ENCODE measurements at regions not wholly inside any gene's neighbourhood (a gene's known extent, or its start where the extent isn't known, plus 50 kb on each side); places are given as distances from the start of the nearest gene placed in this dataset.

DNA sequence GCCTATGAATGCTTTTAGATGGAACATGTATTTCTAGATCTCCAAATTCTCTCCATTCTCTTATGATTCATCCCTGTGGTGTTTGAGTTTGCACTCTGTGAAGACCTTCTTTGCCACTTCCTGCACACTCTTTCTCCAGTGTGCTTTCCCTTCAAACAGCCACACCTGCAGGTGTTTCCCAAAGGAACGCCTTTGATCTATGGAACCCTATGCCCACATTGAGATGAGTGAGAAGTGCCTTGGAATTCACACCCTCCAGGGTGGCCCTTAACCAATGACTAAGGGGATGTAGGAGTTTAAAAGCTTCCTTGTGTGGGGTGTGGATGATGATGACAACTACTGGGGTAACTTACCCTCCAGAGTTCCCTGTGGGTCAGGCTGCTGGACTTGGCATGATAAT is 570.1 kb downstream of the DHX35 start:
- TF ChIP-seq, protein P1, sequence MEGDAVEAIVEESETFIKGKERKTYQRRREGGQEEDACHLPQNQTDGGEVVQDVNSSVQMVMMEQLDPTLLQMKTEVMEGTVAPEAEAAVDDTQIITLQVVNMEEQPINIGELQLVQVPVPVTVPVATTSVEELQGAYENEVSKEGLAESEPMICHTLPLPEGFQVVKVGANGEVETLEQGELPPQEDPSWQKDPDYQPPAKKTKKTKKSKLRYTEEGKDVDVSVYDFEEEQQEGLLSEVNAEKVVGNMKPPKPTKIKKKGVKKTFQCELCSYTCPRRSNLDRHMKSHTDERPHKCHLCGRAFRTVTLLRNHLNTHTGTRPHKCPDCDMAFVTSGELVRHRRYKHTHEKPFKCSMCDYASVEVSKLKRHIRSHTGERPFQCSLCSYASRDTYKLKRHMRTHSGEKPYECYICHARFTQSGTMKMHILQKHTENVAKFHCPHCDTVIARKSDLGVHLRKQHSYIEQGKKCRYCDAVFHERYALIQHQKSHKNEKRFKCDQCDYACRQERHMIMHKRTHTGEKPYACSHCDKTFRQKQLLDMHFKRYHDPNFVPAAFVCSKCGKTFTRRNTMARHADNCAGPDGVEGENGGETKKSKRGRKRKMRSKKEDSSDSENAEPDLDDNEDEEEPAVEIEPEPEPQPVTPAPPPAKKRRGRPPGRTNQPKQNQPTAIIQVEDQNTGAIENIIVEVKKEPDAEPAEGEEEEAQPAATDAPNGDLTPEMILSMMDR (IDR thresholded peaks at IDR 0.05; ENCODE audit: control extremely low read depth, extremely low read depth, low read depth, missing control alignments): no peak
- POLR2A ChIA-PET: no interaction called here
- CTCF ChIA-PET: no interaction called here
- DNase-seq (ENCODE audit: extremely low spot score): no peak

DNA sequence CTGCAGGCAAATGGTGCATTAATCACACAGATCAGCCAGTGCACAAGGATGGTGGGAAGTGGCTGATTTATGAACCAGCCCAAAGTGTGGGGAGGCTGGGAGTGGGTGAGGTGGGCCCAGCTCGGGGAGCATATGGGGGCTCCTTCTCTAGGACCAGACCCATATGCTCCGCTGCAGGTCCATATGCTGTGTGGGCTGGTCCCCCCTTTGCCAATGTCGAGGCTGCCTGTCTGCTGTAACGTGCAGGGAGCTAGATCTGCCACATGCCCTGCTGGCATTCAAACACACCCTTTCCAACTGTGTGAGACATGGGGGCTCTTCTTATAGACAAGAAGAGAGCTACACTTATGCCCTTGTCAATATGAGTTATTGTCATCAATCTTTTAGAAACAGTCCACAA is 566.3 kb downstream of the DHX35 start:
- no peak for DNase-seq (ENCODE audit: extremely low spot score)
- TF ChIP-seq, protein P1 (IDR thresholded peaks at IDR 0.05; ENCODE audit: control extremely low read depth, extremely low read depth, low read depth, missing control alignments): no peak
- ChIA-PET POLR2A (no interaction called here), CTCF (interaction anchor here (1.2 kb wide), 1 partner anchor 12 kb away, joined by 3 read pairs; no protein-coding TSS in a partner anchor)

DNA sequence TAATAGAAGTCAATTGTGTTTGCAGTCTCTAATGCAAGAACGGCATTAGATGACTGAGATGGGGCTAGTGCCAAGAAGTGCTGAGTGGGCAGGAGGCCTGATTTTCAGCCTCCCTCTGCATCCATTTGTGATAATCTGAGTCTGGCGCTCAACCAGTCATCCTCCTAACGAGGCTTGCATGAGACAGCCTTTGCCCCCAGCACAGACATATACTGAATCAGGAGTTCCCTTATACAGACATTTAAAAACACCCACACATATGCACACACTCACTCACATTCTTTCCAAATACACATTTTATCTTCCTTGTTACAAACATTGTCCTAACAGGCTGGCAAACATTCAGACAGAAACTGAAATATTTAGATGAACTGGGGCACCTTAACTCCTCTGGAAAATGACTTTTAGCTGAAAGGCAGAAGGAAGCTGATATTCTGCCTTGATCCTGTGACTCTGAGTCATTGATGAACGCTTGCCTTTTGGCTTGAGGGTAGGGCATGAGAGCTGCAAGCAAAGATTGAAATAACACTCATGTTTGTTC is 562.3 kb downstream of the DHX35 start:
- DNase-seq (ENCODE audit: extremely low spot score): no peak
- ChIA-PET POLR2A (no interaction called here), CTCF (no interaction called here)
- TF ChIP-seq, protein P1 (IDR thresholded peaks at IDR 0.05; ENCODE audit: control extremely low read depth, extremely low read depth, low read depth, missing control alignments): no peak

DNA sequence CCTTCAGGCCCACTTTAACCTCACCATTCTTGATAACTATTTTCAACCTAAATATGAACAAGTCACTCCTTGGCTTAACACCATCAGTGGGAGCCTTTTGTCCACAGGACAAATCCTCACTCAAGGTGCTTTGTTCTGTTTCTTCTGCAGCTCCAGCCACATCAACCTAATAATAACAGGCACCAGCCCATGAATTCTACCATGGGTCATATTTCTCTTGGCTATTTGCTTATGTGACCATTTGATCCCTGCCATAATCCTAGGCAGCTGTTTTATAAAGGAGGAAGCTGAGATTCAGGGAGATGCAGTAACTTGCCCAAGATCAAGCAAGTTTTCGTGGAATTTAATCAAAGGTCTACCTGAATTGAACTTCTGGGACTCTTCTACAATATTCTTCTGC is 561.3 kb downstream of the DHX35 start:
- ChIA-PET CTCF (no interaction called here), POLR2A (no interaction called here)
- no peak for DNase-seq (ENCODE audit: extremely low spot score)
- TF ChIP-seq, protein P1 (IDR thresholded peaks at IDR 0.05; ENCODE audit: control extremely low read depth, extremely low read depth, low read depth, missing control alignments): no peak

DNA sequence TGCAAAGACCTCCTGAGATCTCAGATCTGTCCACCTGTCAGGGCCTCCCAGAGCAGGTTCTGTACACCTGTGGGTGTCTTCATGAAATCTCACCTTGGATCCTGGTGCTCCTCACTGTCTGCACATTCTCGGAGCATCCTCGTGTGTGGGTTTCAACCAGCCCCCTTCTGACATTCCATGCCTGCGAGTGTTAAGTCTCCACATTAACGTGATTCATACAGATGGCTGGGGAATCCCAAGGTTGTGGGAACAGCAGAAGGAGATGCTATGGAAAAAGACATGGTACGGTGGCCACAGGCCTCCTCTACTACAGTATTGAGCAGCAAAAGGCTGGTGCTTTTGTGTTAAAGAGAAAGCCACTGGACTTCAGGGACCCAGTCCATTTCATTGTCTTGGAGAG is 556.5 kb downstream of the DHX35 start:
- CTCF ChIA-PET: no interaction called here
- TF ChIP-seq, protein P1 (IDR thresholded peaks at IDR 0.05; ENCODE audit: control extremely low read depth, extremely low read depth, low read depth, missing control alignments): no peak
- DNase-seq (ENCODE audit: extremely low spot score): no peak
- POLR2A ChIA-PET: no interaction called here

DNA sequence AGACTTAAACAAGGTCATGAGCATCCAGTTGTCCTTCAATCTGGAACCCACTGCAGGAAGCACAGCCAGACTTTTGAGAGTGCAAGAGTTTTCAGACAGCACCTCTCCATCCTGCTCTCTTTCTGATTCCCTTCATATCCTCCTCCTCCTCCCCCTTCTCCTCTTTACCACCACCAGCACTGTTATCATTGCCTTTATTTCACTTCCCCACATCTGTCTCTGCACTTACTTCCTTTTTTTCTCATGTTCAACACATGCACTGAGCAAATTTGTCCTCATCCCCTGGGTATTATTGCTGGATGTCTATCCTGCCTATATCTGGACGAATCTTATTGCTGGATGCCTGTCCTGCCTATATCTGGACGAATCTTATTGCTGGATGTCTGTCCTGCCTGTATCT is 554.8 kb downstream of the DHX35 start:
- TF ChIP-seq, protein P1 (IDR thresholded peaks at IDR 0.05; ENCODE audit: control extremely low read depth, extremely low read depth, low read depth, missing control alignments): no peak
- CTCF ChIA-PET: no interaction called here
- POLR2A ChIA-PET: no interaction called here
- DNase-seq (ENCODE audit: extremely low spot score): no peak

DNA sequence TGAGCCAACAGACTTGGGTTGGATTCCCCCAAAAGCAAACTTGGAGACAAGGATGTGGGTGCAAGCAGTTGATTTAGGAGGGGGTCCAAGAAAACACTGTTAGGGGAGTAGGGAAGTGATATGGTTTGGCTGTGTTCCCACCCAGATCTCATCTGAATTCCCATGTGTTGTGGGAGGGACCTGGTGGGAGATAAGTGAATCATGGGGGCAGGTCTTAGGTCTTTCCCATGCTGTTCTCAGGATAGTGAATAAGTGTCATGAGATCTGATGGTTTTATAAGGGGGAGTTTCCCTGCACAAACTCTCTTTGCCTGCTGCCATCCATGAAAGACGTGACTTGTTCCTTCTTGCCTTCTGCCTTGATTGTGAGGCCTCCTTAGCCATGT is 542.6 kb downstream of the DHX35 start:
- ChIA-PET POLR2A (no interaction called here), CTCF (no interaction called here)
- TF ChIP-seq, protein P1 (IDR thresholded peaks at IDR 0.05; ENCODE audit: control extremely low read depth, extremely low read depth, low read depth, missing control alignments): no peak
- no peak for DNase-seq (ENCODE audit: extremely low spot score)

Data from GM10248 (cell line).